Kidney (tissue), 13 donors: ENCODE measurements at regions not wholly inside any gene's neighbourhood (a gene's known extent, or its start where the extent isn't known, plus 50 kb on each side); places are given as distances from the start of the nearest gene placed in this dataset.

Experiments
- DNase-seq, 5 donors: peaks; one replicate each; pipeline ENCODE4 v3.0.0-alpha.2; 2013 to 2020
- FAIRE-seq: peaks from 2 replicates; lab custom pipeline; 2012; peaks lifted over from hg19 to GRCh38; lab: Jason Lieb, UNC
- H3K27ac ChIP-seq, 2 donors: one replicate each; pipeline ENCODE4 v1.7.0; 2013; ENCODE audit warnings: low read depth in 2 of 2, low read length in 2 of 2, inconsistent platforms in 1 of 2
- H3K27me3 ChIP-seq: one replicate; pipeline ENCODE4 v1.7.1; 2013; ENCODE audit warnings: low read length, inconsistent platforms; ENCODE audit not compliant: control insufficient read depth, insufficient read depth
- H3K36me3 ChIP-seq, 3 donors: one replicate each; pipeline versions ENCODE4 v1.7.0 to v1.7.1; 2013; ENCODE audit warnings: low read length in 3 of 3, control low read depth in 1 of 3, inconsistent platforms in 1 of 3; ENCODE audit not compliant: insufficient read depth in 3 of 3, control insufficient read depth in 2 of 3
- H3K4me1 ChIP-seq, 3 donors: one replicate each; pipeline versions ENCODE4 v1.7.0 to v1.7.1; 2013; ENCODE audit warnings: low read length in 3 of 3, inconsistent platforms in 1 of 3, low read depth in 1 of 3; ENCODE audit not compliant: control insufficient read depth in 2 of 3, insufficient read depth in 2 of 3
- H3K4me3 ChIP-seq, 3 donors: one replicate each; pipeline versions ENCODE4 v1.7.0 to v1.8.1; 2013; ENCODE audit warnings: low read length in 3 of 3, control low read depth in 1 of 3, inconsistent platforms in 1 of 3
- H3K9ac ChIP-seq, 3 donors: one replicate each; pipeline versions ENCODE4 v1.7.0 to v1.7.1; 2013; ENCODE audit warnings: low read length in 3 of 3, control low read depth in 1 of 3, inconsistent platforms in 1 of 3
- H3K9me3 ChIP-seq, 3 donors: one replicate each; pipeline versions ENCODE4 v1.7.0 to v1.7.1; 2013; ENCODE audit warnings: low read length in 3 of 3, control low read depth in 1 of 3, inconsistent platforms in 1 of 3; ENCODE audit not compliant: control insufficient read depth in 2 of 3, insufficient read depth in 1 of 3
- intact Hi-C: fragments of 100-400 bp; cut with DNase I; formaldehyde crosslinking; loops from one replicate; pipeline ENCODE4 v1.11.1; 2022
- TF ChIP-seq, protein P1 (sequence below): IDR thresholded peaks from 3 replicates; pipeline ENCODE4 v1.5.1; 2012; ENCODE audit warnings: mild to moderate bottlenecking, moderate library complexity, borderline replicate concordance; ENCODE audit not compliant: insufficient read depth; ENCODE audit errors: extremely low read depth
- donor health status: control.
- donor health status: control.
- donor health status: control.
- donor health status: control.
- donor health status: control.
- donor health status: DM: yes; HTN: yes; CAD: no.
- donor health status: Normal renal cell carcinoma (clear cell type).

DNA sequence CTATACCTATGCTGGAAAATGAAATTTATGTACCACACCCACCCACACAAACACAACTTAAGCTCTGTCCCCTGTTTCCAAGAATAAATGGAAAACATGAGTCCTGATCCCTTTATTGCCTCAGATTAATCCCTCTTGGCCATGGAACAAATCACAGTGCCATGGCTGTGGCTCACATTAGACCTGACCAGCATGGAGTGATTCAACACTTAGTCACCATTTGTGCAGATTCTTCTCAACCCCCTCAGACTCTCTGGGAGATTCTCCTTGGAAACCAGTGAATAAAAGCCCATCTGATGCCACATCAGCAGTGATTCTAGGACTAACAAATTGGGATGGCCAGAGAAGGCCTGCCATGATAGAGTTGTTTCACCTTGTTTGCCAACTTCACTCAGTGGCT is 204.4 kb upstream of the TMEM72 start:
- H3K9me3 ChIP-seq, result peaks cover 0 to 7% (median 0%) of the 10 kb centered on the region in 3 donors
- no peak overlapping the region for H3K27ac ChIP-seq
- intact Hi-C loops, result no loop called here
- H3K9ac ChIP-seq, result no peak overlapping the region
- H3K4me1 ChIP-seq, result no peaks in the 10 kb centered on the region
- no peak overlapping the region for H3K4me3 ChIP-seq
- TF ChIP-seq, protein P1, sequence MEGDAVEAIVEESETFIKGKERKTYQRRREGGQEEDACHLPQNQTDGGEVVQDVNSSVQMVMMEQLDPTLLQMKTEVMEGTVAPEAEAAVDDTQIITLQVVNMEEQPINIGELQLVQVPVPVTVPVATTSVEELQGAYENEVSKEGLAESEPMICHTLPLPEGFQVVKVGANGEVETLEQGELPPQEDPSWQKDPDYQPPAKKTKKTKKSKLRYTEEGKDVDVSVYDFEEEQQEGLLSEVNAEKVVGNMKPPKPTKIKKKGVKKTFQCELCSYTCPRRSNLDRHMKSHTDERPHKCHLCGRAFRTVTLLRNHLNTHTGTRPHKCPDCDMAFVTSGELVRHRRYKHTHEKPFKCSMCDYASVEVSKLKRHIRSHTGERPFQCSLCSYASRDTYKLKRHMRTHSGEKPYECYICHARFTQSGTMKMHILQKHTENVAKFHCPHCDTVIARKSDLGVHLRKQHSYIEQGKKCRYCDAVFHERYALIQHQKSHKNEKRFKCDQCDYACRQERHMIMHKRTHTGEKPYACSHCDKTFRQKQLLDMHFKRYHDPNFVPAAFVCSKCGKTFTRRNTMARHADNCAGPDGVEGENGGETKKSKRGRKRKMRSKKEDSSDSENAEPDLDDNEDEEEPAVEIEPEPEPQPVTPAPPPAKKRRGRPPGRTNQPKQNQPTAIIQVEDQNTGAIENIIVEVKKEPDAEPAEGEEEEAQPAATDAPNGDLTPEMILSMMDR, result no peak
- FAIRE-seq (no peak), DNase-seq (no peak)
- H3K27me3 ChIP-seq, result no peaks in the 10 kb centered on the region
- H3K36me3 ChIP-seq, result no peaks in the 10 kb centered on the region

DNA sequence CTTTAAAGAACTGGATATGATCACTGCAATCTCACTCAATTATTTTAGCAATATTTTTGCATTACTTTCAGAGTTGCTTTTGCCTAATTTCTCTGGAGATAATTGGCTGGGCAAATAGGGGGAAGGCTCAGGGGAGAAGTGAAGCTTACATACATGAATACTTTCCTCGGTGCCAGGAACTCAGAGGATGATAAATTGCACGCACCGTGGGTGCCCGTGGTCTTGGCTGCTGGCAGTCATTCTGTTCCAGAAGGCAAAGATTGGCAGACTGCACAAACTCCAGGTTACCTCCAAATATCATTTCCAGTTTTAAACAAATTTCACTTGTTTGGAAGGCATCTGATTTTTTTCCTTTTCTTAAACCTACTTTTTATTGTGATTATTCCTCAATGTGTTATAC is 197.8 kb upstream of the TMEM72 start:
- peaks cover 0 to 2% (median 0%) of the 10 kb centered on the region in 3 donors for H3K4me1 ChIP-seq
- H3K36me3 ChIP-seq, result no peaks in the 10 kb centered on the region
- no peaks in the 10 kb centered on the region for H3K27me3 ChIP-seq
- intact Hi-C loops, result no loop called here
- H3K4me3 ChIP-seq, result no peak overlapping the region
- TF ChIP-seq, protein P1, result no peak
- H3K27ac ChIP-seq, result no peak overlapping the region
- H3K9ac ChIP-seq, result no peak overlapping the region
- H3K9me3 ChIP-seq, result no peaks in the 10 kb centered on the region
- DNase-seq, result no peak
- no peak for FAIRE-seq

DNA sequence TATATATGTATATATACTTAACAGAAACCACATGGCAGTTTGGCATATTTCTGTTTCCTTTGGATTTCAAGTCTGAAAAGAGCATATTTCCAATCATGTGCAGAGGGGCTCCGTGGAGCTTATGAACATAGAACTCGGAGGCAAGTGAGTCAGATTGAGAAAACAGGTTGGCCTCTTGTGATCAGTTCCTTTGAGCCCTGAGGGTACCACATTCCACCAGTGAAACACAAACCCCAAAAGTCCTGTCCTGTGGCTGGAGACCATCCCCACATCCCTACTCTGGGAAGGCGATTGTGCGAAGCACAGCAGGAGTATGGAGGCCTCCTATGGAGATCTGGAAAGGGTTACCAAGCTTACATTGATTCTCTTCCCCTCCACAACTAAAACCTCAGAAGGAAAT is 196.7 kb upstream of the TMEM72 start:
- TF ChIP-seq, protein P1, result no peak
- Histone ChIP-seq H3K9me3 (peaks cover 0 to 8% (median 0%) of the 10 kb centered on the region in 3 donors), H3K9ac (no peak overlapping the region), H3K27ac (no peak overlapping the region), H3K4me1 (peaks cover 0 to 2% (median 0%) of the 10 kb centered on the region in 3 donors), H3K27me3 (no peaks in the 10 kb centered on the region), H3K4me3 (no peak overlapping the region), H3K36me3 (no peaks in the 10 kb centered on the region)
- DNase-seq, result no peak
- no peak for FAIRE-seq
- intact Hi-C loops, result no loop called here

DNA sequence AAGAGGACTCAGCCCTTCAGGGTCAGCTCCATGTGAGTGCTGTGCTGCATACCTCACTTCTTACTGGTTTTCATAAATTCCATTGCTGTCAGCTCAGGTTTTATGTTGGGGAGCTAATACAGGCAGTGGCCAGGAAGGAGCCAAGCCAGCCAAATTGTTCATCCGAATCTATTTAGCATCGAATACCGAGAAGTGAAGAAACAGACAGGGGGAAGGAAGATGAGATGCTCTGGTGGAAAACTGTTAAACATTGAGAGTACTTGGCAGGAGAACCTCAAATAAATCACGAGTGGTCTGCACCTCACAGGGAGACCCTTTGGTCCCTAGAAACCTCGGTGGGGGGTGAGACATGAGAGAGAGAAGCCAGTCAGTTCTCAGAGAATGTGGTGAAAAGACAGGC is 196.0 kb upstream of the TMEM72 start:
- TF ChIP-seq, protein P1, result no peak
- Histone ChIP-seq H3K9me3 (peaks cover 0 to 8% (median 0%) of the 10 kb centered on the region in 3 donors), H3K27ac (no peak overlapping the region), H3K36me3 (no peaks in the 10 kb centered on the region), H3K4me1 (peaks cover 0 to 2% (median 0%) of the 10 kb centered on the region in 3 donors), H3K27me3 (no peaks in the 10 kb centered on the region), H3K4me3 (no peak overlapping the region), H3K9ac (no peak overlapping the region)
- no peak for DNase-seq
- intact Hi-C loops, result no loop called here
- FAIRE-seq, result no peak
